GM19023 (cell line): ENCODE measurements at regions not wholly inside any gene's neighbourhood (a gene's known extent, or its start where the extent isn't known, plus 50 kb on each side); places are given as distances from the start of the nearest gene placed in this dataset.
"Not testable (repeated sequence)": the region's sequence is repeated elsewhere in the genome, so short reads cannot be mapped to it uniquely, and the experiment has no call there.

Experiments used
- ATAC-seq: cut with Tn5 transposase; IDR thresholded peaks from one replicate; pipeline ENCODE4 v1.9.1; 2021; ENCODE audit warnings: mild to moderate bottlenecking, moderate library complexity; ENCODE audit not compliant: unreplicated experiment

DNA sequence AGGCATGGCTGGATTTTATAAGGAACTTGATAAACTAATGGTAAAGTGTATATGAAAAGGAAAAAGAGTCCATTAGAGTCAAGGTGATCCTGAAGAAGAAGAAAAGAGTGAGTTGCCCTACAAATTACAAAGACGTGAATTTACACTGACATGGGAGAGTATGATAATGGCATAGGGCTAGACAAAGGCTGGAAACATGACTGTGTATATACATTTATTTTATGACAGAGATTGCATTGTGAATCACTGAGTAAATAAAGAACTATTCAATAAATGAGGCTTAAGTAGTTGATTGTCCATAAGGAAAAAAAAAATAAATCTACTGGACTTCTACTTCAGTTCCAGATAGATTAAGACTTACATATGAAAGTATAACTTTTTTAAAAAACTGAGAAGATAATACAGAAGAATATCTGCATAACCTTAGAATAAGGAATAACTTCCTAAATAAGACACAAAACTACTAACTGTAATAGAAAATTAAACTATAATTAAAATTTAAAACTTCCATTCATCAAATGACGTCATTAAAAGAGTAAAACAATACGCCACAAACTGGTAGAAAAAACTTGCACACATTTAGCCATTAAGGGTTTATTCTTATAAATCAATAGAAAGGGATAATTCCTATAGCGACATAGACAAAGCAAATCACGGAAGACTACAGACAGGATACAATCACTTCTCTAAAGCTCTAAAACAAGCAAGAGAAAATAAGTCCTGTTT lies 278.5 kb downstream of the NOVA1 start:
- no peak for ATAC-seq

DNA sequence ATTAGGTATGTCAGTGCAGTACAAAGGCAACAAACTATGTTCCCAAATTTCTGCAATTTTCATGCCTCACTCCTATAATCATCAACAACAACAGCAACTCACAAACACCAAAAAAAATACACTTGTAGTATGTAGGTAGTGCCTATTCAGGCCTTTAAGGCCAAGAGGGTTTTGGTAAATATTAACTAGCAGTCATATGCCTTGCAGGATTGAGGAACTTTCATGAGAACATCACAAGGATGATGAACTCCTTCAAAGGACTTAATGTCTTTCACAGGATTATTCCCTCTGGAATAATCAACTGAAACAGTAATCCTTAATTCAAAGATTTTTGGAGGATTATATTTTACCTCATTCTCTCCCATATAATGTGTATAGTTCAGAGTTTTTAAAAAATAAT lies 293.8 kb downstream of the NOVA1 start:
- ATAC-seq = no peak

DNA sequence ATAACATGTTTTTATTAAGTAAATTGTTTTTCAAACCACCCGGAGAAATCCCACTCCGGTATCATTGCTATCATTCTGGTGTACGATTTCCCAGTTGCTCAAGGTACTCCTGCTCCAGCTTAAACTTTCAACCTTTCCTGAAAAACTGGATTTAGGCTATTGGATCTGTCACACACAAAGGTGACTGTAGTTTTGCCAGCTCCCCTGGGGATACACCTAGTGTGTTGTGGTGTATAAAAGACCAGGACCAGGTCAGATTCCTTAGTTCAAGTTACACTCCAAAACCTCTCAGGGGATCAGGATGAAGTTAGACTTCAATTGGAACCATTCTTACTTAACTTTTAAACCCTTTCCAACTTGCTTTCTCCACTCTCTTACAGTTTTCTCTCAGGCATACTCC lies 303.9 kb downstream of the NOVA1 start:
- ATAC-seq = no peak

DNA sequence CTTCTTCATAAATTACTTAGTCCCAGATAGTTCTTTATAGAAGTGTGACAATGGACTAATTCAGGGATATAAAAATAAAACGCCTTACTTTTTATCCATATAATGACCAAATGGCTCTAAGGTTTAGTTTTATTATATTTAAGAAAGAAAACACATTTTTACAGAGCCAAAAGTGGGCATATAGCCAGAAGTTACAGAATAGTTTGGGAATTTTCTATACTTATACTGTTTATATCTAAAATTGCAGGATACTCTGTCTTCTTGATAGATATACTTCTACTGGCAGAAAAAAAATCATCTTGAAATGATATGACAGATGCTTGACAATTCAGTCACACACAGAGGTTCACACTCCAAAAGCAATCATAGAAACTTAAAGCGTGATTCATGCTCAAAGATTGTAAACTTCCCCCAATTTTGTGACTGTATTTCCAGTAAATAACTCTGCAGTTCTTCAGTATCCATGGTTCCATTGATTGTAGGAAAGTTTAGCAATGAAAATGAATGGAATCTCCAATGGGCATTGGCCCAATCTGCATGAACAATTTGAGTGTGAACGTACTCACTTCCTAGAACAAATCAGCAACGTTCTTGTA lies 307.8 kb downstream of the NOVA1 start:
- no peak for ATAC-seq

DNA sequence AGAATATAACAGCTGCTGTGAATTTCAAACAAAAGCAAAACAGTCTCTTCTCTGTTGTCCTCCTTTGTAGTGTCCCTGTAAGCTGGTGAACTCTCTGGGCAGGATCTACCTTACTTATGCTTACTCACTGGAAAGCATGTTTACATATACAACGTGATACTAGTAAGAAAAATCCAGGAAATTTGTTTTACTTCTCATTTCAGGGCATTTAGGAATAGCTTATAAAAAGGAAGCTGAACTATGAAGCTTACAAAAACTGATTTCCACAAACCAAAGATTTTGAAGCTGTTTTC lies 311.0 kb downstream of the NOVA1 start:
- ATAC-seq = no peak

DNA sequence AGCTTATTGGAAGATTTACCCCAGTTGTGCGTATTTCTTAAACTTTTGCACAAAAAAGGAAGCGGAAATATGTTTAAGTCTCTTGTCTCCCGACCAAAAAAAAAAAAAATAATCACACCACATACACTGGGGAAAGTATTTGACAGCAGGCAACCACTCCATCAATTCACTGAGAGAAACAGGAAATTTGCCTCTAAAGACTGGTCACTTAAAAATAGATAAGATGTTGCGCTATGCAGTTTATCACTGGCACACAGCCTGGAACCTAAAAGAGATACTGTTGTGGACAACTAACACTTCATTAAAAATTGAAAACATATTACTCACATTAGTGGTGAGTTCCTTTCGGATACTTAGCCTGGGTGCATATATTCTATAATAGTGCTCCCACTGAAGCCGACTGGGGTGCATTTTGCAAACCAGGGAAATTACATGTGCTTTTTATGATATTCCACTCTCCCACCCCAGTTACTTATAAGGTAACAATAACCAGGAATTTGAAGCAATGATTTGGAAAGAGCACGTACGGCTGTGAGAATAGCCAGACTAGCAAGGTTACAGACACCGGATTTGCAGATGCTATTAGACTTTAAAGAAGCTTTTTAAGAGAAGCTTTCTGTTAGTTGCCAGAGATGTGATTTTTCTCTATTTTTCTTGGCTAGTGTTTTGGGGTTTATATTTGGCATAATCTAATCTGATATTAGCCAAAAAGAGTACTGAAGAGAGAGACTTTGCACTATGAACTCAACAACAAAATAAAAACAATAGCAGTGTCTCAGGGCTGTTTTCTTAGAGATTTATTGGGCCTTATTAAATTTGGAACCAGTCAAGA lies 311.5 kb downstream of the NOVA1 start:
- no peak for ATAC-seq

DNA sequence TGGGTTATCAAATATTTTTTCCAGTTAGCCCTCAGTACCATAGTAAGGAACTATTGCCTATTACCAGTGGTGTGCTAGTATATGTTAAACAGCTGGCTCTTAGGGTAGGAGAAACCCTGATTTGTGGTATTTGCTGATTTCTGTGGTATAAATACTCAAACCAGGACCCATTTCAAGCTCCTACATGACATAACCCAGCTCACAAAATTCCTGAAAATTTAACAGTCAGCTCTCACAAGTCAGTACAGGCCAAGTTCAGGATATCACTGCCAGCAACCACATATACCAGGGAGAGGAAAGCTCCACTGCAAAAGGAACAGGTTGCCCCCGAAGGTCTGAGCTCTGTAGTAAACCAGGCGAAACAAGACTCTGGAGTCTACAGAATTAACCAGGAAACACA lies 315.3 kb downstream of the NOVA1 start:
- ATAC-seq = no peak

DNA sequence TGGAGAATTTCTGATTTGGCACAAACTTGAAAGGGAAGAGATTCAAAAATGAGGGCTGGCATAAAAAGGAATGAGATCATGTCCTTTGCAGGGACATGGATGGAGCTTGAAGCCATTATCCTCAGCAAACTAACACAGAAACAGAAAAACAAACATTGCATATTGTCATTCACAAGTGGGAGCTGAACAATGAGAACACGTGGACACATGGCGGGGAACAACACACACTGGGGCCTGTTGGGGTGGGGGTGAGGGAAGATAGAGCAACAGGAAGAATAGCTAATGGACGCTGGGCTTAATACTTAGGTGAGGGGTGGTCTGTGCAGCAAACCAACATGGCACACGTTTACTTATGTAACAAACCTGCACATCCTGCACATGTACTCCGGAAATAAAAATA lies 315.8 kb downstream of the NOVA1 start:
- ATAC-seq = not testable (repeated sequence)

DNA sequence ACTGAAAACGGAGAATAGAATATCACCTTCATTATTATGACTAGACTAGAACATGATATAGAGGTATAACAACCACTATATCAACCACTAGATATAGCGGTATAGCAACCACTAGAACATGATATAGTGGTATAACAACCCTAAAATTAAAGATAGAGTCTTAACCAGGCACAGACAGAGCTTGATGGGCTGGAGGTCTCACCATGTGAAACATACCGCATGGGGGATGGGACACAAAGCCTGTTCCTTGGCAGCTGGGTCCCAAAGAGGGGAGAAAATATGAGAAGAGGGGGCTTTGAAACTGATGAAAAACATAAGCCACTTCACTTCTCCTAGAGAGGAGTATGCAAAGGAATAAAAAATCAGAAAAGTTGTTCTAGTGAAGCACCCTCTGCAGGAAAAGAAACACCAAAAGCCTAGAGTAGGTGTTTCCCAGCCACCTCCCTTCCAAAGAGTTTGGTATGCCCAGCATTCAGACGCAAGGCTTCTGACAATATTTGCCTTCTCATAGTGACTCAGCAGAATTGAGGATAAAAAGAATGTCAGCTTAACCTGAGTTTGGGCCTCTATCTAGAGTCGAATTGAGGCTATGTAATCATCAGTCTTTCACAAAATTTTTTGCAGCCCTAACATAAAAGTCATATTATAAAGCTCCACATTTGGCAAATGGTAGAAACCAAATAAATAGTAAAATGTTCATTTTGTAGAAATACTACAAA lies 316.4 kb downstream of the NOVA1 start:
- no peak for ATAC-seq

DNA sequence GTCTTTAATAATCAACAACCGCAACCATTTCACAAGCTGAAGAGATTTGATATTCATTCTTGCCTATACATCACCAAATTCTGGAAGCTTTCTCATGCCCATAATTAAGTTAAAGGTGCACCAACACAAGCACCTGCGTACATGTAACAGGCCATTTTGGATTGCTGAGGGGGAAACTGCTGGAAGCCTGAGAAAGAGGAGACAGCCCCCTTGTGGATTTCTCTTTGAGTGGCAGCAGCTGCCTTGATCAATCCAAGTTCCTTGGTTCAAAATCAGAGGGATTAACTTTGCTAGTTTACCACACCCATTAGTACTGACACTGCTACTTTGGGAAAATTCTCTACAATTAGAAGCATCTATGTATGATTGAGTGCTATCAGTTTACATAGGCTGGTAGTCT lies 321.1 kb downstream of the NOVA1 start:
- ATAC-seq = no peak

DNA sequence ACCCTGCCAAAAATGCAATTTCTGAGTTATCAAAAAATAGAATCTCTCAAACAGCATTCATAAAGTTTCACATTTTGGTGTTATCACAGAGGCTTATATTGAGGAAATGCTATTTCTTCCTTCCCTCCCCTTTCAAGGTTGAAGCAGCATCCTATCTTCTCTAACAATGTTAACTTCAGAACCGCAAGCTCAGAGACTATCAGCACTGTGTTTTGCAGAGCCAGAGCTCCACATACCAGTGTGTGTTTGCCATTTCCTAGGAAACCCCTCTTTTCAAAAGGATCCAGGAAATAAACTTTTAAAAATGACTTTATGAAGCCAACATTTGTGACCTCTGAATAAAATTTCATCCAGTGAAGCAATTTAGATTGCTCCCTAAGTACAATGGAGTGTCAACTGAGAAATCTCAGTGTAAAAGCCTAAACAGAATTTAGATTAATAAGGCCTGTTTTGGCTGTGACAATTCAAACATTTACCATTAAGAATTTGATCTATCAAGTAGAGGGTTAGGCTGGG lies 332.6 kb downstream of the NOVA1 start:
- ATAC-seq = no peak

DNA sequence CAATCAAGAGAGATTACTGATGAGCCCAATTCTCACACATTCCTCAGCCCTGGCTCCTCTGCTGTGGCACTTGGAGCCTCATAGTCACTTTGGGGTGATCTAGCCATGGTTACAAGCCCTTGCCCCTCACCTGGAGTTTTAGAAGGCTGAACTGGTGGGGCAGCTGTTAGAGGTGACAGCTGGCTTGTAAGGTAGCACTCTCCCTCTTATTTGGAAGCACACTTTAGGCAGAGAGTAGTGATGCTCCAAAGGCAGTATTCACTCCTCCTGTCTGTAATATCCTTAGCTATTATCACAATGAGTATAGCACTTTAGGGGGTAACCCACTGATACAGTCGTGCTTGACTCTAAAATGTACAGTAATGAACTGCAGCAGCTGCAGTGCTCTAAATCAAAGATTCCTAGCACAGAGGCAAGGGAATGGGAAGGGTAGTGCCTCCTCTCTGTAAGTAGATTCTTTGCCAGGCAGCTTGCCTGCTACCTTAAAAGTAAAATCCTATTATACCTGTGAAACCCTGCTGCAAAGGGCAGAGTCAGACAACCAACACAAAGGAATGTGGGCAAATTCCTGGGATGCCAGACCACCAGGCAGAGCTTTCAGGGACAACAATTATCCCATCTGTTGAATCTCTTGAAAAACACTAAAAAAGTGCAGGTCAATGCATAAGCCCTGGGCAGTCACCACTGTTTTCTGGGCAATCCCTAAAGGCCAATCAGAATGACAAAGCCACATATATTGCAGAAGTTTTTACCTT lies 336.3 kb downstream of the NOVA1 start:
- ATAC-seq = no peak

DNA sequence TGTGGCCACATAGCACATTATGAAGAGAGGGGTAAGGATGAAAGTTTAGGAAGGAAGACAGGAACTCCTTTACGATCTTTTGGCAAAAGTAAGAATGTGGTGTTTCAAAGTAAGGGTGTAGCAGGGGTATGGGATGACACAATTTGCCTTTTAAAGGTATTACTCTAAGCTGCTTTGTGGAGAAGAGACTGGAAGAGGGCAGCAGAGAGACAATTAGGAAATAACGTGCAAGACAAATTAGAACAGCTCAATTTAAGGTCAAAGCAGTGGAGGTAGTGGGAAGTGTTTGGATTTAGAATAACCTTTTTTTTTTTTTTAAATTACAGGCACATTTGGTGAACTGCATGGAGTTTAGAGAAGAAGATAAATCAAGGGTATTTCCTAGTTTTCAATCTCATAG lies 342.6 kb downstream of the NOVA1 start:
- ATAC-seq = no peak

DNA sequence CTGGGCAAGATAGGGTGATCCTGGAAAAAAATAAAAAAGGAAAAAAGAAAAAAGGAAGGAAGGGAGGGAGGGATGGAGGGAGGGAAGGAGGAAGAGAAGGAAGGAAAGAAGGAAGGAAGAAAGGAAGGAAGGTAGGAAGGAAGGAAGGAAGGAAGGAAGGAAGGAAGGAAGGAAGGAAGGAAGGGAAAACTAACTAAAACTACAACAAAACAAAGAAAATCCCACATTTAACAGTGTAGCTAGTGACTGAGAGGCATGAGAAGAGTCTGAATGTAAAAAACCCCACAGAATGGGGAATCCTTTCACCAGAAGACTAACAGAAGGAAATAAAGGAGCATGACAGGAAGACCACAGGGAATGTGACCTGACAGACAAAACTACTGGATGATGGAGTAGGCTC lies 345.7 kb downstream of the NOVA1 start:
- ATAC-seq = no peak

DNA sequence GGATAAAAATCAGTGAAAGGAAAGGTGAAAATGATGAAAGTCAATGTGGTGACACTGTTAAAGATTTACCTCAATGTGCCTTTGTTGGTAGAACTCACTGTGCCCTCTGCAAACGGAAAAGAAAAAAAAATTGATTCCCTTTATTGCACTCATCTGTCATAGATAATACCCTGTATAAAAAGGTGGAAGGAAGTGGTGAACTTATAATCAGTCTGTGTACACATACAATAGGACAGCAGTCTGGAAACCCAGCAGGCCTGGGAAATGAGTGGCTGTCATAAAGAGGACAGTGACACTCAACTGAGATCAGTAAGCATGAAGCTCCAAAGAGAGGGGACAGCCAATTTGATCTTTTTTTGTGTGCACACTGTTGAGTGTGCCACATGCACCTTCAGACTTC lies 364.7 kb downstream of the NOVA1 start:
- no peak for ATAC-seq

DNA sequence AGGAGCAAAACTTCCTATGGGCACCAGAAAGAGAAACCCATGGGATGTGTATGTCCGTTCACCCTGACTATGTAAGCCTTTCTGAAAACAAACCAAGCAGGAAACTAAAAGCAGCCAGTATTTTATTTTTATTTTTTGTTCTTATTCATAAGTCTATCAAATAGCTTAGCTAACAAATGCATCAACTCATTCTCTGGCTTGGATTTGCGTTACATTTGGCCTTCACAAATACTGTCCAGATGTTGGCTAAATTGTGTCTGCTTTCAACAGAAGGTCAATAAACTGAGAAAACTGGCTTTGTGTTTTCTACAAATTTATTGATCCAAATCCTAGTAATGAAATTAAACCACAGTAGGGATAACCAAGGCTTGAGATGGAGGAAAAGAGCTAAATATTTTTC lies 379.0 kb downstream of the NOVA1 start:
- no peak for ATAC-seq

DNA sequence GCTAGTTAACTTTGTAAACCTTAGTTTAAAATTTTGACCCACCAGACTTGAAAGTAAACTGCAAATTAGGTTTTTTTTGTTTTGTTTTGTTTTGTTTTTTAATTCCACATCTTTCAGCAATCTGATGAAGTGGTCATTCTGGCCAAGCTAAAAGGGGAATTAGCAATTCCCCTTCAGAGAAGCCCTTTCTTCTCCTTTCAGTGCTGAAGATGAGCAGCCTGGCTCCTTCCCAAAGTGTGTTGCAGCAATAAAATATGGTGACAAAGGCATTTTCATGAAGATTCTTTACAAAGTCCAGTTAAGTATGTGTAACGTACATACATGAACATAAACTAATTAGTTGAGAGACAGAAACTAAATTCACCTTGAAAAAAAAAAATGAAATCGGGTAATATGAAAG lies 380.1 kb downstream of the NOVA1 start:
- no peak for ATAC-seq

DNA sequence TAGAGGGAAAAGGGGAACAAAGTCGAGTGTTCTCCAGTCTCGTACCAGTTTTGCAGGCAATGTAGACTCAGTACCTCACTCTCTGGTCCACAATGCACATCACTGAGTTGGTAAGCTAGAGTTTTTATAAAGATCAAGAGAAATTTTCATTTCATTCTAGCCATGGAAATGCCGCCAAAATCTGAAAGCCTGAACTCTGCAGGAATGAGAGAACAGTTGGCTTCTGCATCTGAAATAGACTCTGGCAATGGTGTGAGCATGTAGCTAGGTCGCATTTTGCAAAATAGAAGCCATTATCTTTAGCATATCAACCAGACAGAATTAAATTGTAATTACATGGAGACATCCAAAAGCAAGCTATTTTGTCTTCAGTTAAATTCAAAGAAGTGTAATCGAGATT lies 381.0 kb downstream of the NOVA1 start:
- ATAC-seq = no peak

DNA sequence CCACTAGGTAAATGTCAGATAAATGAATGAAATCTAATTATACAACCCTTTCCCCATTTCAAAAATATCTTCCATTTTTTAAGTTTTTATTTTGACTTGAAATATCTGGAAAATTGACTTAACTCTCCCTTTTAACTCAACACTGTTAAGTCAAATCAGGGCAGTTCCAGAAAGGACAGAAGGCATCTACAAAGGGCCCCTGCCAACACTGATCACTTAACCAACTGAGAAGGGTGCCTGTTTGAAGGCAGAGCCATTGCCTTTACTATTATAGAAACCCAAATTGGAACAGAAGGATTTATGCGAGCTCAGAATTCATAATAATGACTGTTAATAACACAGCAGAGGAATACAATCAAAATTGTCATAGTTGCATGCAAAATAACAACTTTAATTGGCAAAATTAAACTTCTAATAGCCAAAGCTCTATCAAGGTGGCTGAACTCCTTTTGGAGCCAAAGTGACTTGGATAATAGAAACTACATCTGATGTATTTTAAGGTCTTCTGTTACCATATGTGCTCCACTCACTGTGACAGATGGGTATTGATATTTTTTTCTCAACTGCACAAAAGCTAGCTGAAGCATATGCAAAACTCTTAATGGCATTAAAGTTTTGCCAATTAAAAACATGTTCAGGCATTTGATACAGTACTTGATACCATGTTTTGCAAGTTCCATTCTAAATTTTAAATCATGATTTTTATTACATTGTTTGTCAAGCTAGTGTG lies 383.8 kb downstream of the NOVA1 start:
- no peak for ATAC-seq

DNA sequence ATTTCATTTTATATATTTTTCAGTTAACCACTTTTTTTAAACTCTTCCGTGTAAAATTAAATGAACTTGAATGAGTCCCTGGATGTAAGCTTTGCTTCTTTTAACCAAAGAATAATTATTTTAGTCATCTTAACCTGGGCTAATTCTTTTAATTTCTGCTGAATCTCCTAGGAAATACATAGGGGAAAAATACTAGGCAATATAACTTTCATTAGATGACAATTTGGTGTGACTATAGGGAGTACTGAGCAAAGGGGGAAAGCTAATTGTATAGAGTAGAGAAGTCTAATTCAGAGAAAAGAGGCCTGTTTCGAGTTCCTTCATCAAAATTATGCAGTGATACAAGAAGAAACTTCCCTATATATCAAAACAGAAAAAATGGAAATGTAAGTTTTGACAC lies 388.1 kb downstream of the NOVA1 start:
- no peak for ATAC-seq
